HEK293T (cell line): ENCODE measurements at regions not wholly inside any gene's neighbourhood (a gene's known extent, or its start where the extent isn't known, plus 50 kb on each side); places are given as distances from the start of the nearest gene placed in this dataset.

Source experiments
- BHLHE40 ChIP-seq: fragments of 450-650 bp; IDR thresholded peaks from 2 replicates; pipeline ENCODE4 v1.6.1; 2016; ENCODE audit warnings: mild to moderate bottlenecking, moderate library complexity, borderline replicate concordance
- ELF4 ChIP-seq: fragments of 450-650 bp; IDR thresholded peaks from 2 replicates; pipeline ENCODE4 v1.6.1; 2017; ENCODE audit warnings: antibody characterized with exemption
- HDGF ChIP-seq: fragments of 450-650 bp; IDR thresholded peaks from 2 replicates; pipeline ENCODE4 v1.6.1; 2017; ENCODE audit warnings: antibody characterized with exemption, borderline replicate concordance
- NFRKB ChIP-seq: fragments of 450-650 bp; IDR thresholded peaks from 2 replicates; pipeline ENCODE4 v1.6.1; 2016; ENCODE audit warnings: mild to moderate bottlenecking, moderate library complexity
- SUZ12 ChIP-seq: fragments of 450-650 bp; IDR thresholded peaks from 2 replicates; pipeline ENCODE4 v1.6.1; 2016; ENCODE audit warnings: mild to moderate bottlenecking

DNA sequence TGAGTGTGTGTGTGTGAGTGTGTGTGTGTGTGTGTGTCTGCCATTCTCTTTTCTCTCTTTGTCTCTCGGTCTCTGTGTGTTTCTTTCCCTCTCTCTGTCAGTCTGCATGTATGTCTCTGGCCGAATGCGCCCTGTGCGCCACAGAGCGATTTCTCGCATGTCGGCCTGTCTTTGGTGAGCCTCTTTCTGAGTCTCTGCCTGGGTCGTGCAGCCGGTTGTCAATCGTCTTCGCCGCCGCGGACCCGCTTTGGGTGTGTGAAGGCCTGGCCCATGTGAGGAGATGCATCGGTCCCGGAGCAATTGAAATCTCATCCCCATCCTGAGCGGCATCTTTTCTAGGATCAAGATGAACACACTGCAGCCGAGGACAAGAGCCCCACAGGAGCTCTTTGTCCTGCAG is 1567.2 kb upstream of the DEFB115 start:
- TF ChIP-seq SUZ12 = no peak
- TF ChIP-seq HDGF = no peak
- no peak for TF ChIP-seq BHLHE40
- TF ChIP-seq ELF4 = no peak
- TF ChIP-seq NFRKB = no peak
